GM18517 (cell line): ENCODE measurements at regions not wholly inside any gene's neighbourhood (a gene's known extent, or its start where the extent isn't known, plus 50 kb on each side); places are given as distances from the start of the nearest gene placed in this dataset.
"Not testable (repeated sequence)": the region's sequence is repeated elsewhere in the genome, so short reads cannot be mapped to it uniquely, and the experiment has no call there.

Source experiments
- ATAC-seq: cut with Tn5 transposase; IDR thresholded peaks from one replicate; pipeline ENCODE4 v1.9.1; 2021; ENCODE audit warnings: mild to moderate bottlenecking, moderate library complexity; ENCODE audit not compliant: unreplicated experiment

DNA sequence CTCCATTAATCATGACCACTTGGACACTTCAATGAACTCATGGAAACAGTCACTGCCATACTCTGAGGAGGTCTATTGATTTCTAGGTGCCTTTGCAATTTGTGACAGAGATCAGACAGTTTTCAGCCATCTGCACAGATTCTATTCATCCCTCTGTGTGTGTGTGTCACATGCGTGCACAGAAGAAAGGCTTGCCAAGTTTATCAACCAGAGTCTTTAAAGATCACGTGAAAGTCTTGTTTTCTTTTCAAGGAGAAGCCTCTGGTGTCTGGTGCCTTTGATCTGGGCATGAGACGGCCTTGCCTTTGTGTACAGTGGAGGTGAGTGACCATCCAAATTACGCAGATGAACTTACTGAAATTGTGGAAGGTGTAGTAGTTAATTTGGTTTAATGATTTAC is 164.2 kb downstream of the VAPA start:
- ATAC-seq: no peak

GRCh38 chr18:10080372-10080771 is 166.6 kb downstream of the VAPA start:
- no peak for ATAC-seq

GRCh38 chr18:10081492-10081891 is 167.7 kb downstream of the VAPA start:
- ATAC-seq: no peak

GRCh38 chr18:10085416-10085815 is 171.6 kb downstream of the VAPA start:
- ATAC-seq: no peak

GRCh38 chr18:10085876-10086275 is 172.1 kb downstream of the VAPA start:
- no peak for ATAC-seq

- ATAC-seq: no peak
Observed at GRCh38 chr18:10086458-10087210, 172.8 kb downstream of the VAPA start.

- ATAC-seq: no peak
Observed at GRCh38 chr18:10088734-10089133, 174.9 kb downstream of the VAPA start.

DNA sequence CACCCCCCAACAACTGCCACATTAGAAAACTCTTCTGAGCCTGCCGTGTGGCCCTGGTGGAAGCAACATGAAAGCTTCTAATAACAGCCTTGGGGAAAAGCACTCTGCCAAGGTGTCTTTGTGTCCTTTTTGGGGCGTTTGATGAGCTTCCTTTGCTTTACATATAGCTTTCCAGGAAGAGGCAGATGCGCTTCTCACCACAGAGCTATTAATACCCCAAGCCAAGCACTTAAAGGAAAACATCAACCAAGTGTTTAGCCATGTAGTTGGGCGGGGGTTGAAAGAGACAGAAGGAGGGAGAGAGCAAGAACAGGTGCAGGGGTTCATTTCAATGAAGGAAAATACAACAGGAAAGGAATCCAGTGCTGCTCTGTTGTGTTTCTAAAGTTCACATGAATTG is 176.1 kb downstream of the VAPA start:
- no peak for ATAC-seq

GRCh38 chr18:10090668-10091067 is 176.9 kb downstream of the VAPA start:
- ATAC-seq: no peak

DNA sequence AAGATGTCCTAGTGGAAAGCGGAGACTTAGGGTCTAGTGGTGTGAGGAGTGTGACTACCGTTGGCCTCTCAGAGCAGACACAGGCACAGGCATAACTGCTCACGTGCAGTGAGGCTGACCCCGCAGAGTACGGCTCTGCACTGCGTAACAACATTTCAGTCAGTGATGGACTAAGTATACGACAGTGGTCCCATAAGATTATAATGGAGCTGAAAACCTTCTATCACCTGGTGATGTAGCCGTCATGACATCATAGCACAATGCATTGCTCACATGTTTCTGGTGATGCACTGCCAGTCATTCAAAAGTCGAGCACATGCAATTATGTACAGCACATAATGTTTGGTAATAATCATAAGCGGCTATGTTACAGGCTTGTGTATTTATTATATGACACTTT is 179.6 kb downstream of the VAPA start:
- ATAC-seq: no peak

DNA sequence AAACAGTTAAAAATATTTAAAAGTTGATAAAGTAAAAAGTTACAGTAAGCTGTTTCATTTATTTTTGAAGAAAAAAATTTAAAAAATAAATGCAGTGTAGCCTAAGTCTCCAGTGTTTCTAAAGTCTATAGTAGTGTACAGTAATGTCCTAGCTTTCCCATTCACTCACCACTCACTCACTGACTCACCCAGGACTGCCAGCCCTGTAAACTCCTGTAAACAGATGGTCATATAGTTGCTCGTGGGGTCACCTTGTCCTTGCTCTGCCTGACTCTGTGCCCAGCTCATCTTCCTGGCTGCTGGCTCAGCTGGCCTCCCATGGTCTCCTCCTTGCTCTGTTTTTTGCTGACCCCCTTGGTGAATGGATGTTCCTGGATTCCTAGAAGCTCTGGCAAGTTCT is 180.3 kb downstream of the VAPA start:
- ATAC-seq: no peak

DNA sequence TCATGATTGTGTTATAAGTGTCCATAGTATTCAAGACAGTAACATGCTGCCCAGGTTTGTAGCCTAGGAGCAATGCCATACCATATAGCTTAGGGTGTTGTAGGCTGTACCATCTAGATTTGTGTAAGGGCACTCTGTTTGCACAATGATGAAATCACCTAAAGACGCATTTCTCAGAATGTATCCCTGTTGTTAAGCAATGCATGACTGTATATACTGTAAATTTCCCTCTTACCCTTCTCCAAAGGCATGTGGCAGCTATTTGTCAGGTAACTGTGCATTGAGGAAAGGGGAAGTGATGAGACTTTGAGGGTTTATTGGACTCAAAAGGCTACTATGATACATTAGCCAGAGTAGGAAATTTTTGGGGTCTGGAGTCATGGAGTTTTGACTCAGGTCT is 180.8 kb downstream of the VAPA start:
- ATAC-seq: no peak

GRCh38 chr18:10095356-10095755 is 181.5 kb downstream of the VAPA start:
- no peak for ATAC-seq

- ATAC-seq: no peak
Observed at GRCh38 chr18:10099539-10100140, 185.8 kb downstream of the VAPA start.

GRCh38 chr18:10100196-10100595 is 186.4 kb downstream of the VAPA start:
- no peak for ATAC-seq

DNA sequence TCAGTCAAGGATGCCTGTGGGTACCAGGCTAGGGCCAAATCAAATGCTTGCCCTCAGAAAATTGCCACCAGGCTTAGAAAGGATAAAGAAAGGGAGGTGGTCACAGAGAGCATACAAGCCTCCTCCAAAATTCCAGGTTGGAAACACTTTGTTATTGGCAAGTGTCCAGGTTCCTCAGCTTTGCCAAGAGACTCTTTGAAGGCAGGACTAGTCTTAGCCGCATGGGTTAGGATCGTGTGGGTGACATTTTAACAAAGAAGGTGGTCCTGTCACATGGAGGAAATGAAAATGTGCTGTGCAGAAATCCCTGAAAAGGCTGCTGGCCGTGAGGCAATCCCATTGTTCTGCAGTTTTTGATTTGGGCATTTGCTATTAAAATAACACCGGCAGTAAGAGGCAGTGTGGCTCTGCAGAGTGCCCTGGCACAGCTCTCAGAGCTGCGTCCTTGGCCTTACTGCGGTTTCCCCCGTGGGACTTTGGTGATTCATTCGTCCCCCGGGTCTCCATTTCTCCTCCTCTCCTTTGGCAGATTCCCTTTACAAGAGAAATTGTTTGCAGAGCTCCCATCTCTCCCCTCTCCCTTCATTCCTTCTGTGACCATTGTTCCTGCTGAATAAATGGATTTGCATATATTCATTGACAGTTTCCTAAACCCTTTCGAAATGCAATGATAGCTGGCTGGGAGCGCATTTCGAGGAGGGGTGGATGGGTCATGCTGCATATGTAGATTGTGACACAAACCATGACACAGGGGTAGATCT is 187.3 kb downstream of the VAPA start:
- no peak for ATAC-seq

GRCh38 chr18:10101729-10102128 is 187.9 kb downstream of the VAPA start:
- ATAC-seq: no peak

DNA sequence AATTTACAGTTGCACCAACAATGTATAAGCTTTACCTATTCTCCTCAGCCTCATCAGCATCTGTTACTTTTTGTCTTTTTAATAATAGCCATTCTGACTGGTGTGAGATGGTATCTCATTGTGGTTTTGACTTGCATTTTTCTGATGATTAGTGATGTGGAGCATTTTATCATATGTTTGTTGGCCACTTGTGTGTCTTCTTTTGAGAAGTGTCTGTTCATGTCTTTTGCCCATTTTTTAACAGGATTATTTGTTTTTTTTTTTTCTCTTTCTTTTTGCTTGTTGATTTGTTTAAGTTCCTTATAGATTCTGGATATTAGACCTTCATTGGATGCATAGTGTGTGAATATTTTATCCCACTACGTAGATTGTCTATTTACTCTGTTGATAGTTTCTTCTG is 191.3 kb downstream of the VAPA start:
- ATAC-seq: not testable (repeated sequence)

GRCh38 chr18:10111191-10111590 is 197.4 kb downstream of the VAPA start:
- ATAC-seq: no peak

DNA sequence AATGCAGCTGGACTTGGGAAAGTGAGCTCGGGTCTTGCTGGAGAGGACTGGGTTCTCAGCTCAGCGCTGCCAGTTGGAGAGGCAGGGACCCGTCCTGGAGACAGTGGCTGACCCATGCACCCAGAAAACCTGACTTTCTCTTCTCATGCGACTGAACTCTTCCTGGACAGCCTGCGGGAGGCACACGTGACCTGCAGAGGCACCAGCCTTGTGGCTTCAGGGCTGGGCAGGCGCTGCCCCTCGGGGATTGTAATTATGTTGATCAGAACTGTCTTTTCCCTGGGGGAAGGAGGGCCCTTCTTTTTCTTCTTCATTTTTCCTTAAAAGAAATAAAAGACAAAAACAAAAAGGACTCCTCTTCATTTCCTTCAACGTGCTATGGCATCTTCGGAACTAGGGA is 198.1 kb downstream of the VAPA start:
- no peak for ATAC-seq

- no peak for ATAC-seq
Observed at GRCh38 chr18:10113121-10114022, 199.6 kb downstream of the VAPA start.
